Bronchial epithelial cell (primary cell): ENCODE measurements at regions not wholly inside any gene's neighbourhood (a gene's known extent, or its start where the extent isn't known, plus 50 kb on each side); places are given as distances from the start of the nearest gene placed in this dataset.

Experiments used
- DNase-seq: peaks from one replicate; pipeline ENCODE4 v3.0.0-alpha.2; 2010; ENCODE audit warnings: low read depth
- FAIRE-seq: peaks from 2 replicates; lab custom pipeline; 2011; peaks lifted over from hg19 to GRCh38; lab: Jason Lieb, UNC
- H3K27me3 ChIP-seq: 2 replicates; pipeline ENCODE4 v1.5.1; 2011; ENCODE audit warnings: low read length; ENCODE audit not compliant: control insufficient read depth, insufficient read depth
- H3K36me3 ChIP-seq: 2 replicates; pipeline ENCODE4 v1.5.1; 2011; ENCODE audit warnings: low read length; ENCODE audit not compliant: control insufficient read depth, insufficient read depth
- H3K4me3 ChIP-seq: 2 replicates; pipeline ENCODE4 v1.5.1; 2011; ENCODE audit warnings: mild to moderate bottlenecking, low read depth, low read length, control low read depth
- TF ChIP-seq, protein P1 (sequence below): IDR thresholded peaks from 2 replicates; pipeline ENCODE4 v1.5.1; 2011; ENCODE audit warnings: mild to moderate bottlenecking, moderate library complexity, low read length, control low read depth, inconsistent platforms; ENCODE audit not compliant: insufficient read depth, severe bottlenecking

- no peak overlapping the region for H3K4me3 ChIP-seq
- FAIRE-seq: no peak
- H3K27me3 ChIP-seq: peaks cover 7% of the 10 kb centered on the region
- TF ChIP-seq, protein P1, sequence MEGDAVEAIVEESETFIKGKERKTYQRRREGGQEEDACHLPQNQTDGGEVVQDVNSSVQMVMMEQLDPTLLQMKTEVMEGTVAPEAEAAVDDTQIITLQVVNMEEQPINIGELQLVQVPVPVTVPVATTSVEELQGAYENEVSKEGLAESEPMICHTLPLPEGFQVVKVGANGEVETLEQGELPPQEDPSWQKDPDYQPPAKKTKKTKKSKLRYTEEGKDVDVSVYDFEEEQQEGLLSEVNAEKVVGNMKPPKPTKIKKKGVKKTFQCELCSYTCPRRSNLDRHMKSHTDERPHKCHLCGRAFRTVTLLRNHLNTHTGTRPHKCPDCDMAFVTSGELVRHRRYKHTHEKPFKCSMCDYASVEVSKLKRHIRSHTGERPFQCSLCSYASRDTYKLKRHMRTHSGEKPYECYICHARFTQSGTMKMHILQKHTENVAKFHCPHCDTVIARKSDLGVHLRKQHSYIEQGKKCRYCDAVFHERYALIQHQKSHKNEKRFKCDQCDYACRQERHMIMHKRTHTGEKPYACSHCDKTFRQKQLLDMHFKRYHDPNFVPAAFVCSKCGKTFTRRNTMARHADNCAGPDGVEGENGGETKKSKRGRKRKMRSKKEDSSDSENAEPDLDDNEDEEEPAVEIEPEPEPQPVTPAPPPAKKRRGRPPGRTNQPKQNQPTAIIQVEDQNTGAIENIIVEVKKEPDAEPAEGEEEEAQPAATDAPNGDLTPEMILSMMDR: no peak
- H3K36me3 ChIP-seq: no peaks in the 10 kb centered on the region
- DNase-seq: no peak
Observed at GRCh38 chr11:119539583-119539982, 116.6 kb upstream of the THY1 start.

- peaks cover 7% of the 10 kb centered on the region for H3K27me3 ChIP-seq
- FAIRE-seq (peak; percentile 28), DNase-seq (peak; percentile 7)
- TF ChIP-seq, protein P1: no peak
- H3K36me3 ChIP-seq: no peaks in the 10 kb centered on the region
- no peak overlapping the region for H3K4me3 ChIP-seq
Observed at GRCh38 chr11:119538753-119539152, 115.8 kb upstream of the THY1 start.

DNA sequence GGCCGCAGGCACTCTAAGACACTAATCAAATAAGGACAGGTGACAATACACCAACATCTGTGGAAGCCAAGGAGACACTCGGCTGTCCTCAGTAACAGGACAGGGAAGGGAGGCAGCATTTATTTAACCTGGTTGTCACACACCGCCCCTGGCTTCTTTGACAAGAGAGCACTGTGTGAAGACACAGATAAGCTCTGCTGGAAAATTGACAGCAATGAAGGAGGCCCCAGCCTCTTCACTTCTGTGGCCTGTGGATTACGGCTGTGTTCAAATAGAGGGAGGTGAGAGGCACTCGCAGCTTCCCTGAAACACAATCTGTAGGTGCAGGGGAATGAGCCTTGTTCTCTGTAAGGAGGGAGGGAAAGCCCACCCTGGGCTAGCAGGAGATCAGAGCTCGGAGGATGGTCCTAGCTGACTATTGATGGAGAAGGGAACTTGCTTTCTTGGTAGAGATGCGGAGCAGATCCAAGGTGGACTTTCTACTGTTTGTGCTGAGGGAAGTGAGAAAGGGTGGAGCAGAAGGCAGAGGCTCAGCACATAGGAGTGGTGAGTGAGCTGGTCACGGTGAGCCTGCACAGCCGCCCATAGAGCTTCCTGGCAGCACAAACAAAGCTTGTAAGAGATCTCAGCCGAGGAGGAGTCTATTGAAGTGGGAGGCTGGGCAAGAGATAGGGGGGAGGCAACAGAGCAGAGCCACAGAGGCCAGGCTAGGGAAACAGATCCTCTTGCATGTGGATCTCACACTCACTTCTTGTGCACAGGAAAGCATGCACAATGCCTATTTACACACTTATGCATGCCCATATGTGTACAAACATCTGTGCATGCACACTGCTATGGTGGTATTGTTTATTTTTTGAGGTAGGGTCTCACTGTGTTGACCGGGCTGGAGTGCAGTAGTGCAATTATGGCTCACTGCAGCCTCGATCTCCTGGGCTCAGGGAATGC, 114.6 kb upstream of the THY1 start:
- DNase-seq (no peak), FAIRE-seq (no peak)
- H3K36me3 ChIP-seq: no peaks in the 10 kb centered on the region
- no peak overlapping the region for H3K4me3 ChIP-seq
- TF ChIP-seq, protein P1: no peak
- peaks cover 10% of the 10 kb centered on the region for H3K27me3 ChIP-seq

DNA sequence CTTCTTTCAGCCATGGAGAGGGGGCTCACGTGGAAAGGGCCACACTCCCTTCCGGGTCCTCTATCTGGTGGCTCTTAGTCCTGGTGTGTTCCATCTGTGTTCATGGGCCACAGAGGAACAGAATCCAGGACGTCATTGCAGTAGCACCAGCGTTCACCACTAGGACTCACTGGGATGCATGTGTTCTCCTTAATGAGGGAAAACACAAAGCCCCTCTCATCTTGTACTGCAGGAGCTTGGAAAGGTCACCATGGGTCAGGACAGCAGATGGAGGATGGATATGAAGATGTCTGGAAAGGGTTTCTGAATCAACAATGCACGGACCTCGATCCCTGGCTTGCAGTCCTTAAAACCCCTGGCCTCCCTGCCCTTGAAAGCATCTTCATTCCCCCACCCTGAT, 113.8 kb upstream of the THY1 start:
- H3K36me3 ChIP-seq: no peaks in the 10 kb centered on the region
- TF ChIP-seq, protein P1: no peak
- no peak for FAIRE-seq

DNA sequence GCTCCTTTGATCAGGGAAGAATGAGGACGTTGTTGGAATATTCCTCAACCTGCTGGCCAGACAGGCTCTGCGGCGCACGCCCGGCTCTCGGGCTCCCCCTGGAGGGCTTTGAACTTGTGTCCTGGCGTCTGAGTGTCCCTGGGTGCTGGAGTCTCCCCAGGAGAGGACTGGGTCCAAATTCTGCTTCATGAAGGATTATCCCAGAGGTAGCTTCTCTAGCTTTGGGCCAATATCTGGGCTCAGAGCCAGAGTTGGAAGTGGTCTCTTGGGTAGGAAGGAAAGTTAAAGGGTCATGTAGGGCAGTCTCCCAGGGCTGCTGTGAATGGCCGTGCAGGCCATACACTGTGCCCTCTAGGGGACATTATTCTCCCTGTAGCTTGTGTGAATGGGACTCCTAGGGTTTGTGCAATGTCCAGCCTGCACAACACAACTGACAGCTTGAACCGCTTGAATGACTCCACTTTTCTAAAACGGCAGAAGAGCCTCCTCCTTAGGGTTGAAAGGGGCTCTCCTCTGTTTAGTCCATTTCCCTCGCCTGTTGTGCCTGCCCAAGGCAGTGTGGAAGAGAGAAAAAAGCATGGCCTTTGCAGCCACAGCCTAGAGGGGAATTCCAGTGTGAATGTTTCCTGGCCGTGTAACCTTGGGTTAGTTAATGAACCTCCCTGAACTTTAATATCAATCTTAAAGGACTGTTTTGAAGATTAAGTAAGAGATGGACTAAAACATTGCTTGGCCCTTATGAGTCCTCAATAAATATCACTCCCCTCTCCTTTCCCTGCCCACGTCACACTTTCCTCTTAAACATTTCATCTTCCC, 111.2 kb upstream of the THY1 start:
- Histone ChIP-seq H3K36me3 (no peaks in the 10 kb centered on the region), H3K27me3 (peaks cover 13% of the 10 kb centered on the region), H3K4me3 (no peak overlapping the region)
- FAIRE-seq (no peak), DNase-seq (peak; percentile 51)
- TF ChIP-seq, protein P1: peak; percentile 93

More for the DNA sequence above, 113.8 kb upstream of the THY1 start:
- DNase-seq: no peak
- Histone ChIP-seq H3K4me3 (no peak overlapping the region), H3K27me3 (peaks cover 12% of the 10 kb centered on the region)
